ENCODE measurements at regions not wholly inside any gene's neighbourhood (a gene's known extent, or its start where the extent isn't known, plus 50 kb on each side); places are given as distances from the start of the nearest gene placed in this dataset.

GRCh38 chr1:83075107-83075506 lies 923.8 kb downstream of the TTLL7 start:
- 0 out of 22 replicates have a peak overlapping the region, but pooled peaks of 2 of the 11 experiments have one; percentile 2 to 5 for H3K4me2 ChIP-seq
- no peaks in the 10 kb centered on the region for H4K20me1 ChIP-seq
- H3K4me1 ChIP-seq = no peaks in the 10 kb centered on the region; a peak in 1 of 20 replicates
- no peaks in the 10 kb centered on the region for H3K36me3 ChIP-seq
- no peak for TF ChIP-seq Cebpa-rat (IDR thresholded peaks at IDR 0.05)
- no peaks in the 10 kb centered on the region for H3K27me3 ChIP-seq
- no peak overlapping the region for H3K9ac ChIP-seq
- no peaks in the 10 kb centered on the region for H3K9me3 ChIP-seq (replicated peaks in 1 of 11)
- H3K27ac ChIP-seq = no peak overlapping the region
- no peak overlapping the region for H3K4me3 ChIP-seq

- Histone ChIP-seq H3K36me3 (no peaks in the 10 kb centered on the region), H4K20me1 (no peaks in the 10 kb centered on the region), H3K4me1 (no peaks in the 10 kb centered on the region), H3K4me2 (no peak overlapping the region), H3K9ac (no peak overlapping the region), H3K9me3 (replicated peaks in 1 of 11) (no peaks in the 10 kb centered on the region), H3K27me3 (no peaks in the 10 kb centered on the region), H3K27ac (no peak overlapping the region), H3K4me3 (no peak overlapping the region)
- TF ChIP-seq Cebpa-rat (IDR thresholded peaks at IDR 0.05) = no peak
Observed at GRCh38 chr1:83067954-83068353, 931.0 kb downstream of the TTLL7 start.

DNA sequence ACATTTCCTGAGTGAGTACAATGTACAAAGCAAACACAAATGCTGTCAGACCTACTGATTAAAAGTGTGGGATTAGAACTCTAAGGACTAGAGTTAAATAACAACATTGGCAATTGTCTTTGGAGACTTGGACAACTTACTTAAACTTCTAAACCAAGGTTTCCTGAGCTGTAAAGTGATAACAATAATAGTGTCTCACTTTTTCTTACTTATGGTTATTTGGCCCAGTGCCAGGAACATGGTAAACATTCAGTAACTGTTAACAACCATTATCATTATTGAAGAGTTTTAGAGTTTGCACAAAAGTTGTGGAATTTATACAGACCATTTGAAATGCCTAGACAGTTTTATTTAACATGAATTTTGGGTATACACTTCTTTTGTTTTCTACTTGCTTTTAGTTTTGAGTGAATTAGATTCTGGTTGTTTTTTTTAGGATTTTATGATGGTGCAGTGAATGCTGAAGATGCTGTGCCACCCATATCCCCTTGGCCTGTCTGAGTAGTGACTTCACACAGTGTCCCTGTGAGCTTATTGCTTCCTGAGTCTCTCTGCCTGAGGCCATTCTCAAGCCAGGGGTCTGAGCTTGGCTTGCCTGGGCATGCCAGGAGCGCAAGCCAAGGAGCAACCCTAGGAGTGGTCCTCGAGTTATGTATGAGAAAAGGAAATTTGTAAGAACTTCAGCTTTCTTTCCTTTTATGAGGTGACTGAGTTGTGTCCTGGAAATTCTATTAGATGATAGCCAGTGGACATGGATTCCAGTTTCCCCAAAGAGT lies 932.8 kb downstream of the TTLL7 start:
- no peak overlapping the region for H3K9ac ChIP-seq
- H4K20me1 ChIP-seq = no peaks in the 10 kb centered on the region
- no peaks in the 10 kb centered on the region for H3K36me3 ChIP-seq
- H3K9me3 ChIP-seq (replicated peaks in 1 of 11) = no peaks in the 10 kb centered on the region
- no peaks in the 10 kb centered on the region for H3K27me3 ChIP-seq
- no peaks in the 10 kb centered on the region for H3K4me1 ChIP-seq
- H3K4me3 ChIP-seq = no peak overlapping the region
- no peak overlapping the region for H3K27ac ChIP-seq
- no peak overlapping the region for H3K4me2 ChIP-seq
- TF ChIP-seq Cebpa-rat (IDR thresholded peaks at IDR 0.05) = no peak

GRCh38 chr1:83064589-83065242 lies 934.2 kb downstream of the TTLL7 start:
- Histone ChIP-seq H3K27ac (no peak overlapping the region), H4K20me1 (no peaks in the 10 kb centered on the region), H3K4me2 (no peak overlapping the region), H3K4me1 (no peaks in the 10 kb centered on the region), H3K27me3 (no peaks in the 10 kb centered on the region), H3K9me3 (replicated peaks in 1 of 11) (no peaks in the 10 kb centered on the region), H3K36me3 (no peaks in the 10 kb centered on the region), H3K4me3 (no peak overlapping the region), H3K9ac (no peak overlapping the region)
- no peak for TF ChIP-seq Cebpa-rat (IDR thresholded peaks at IDR 0.05)

- Histone ChIP-seq H3K9me3 (replicated peaks in 1 of 11) (no peaks in the 10 kb centered on the region), H3K36me3 (no peaks in the 10 kb centered on the region), H3K9ac (no peak overlapping the region), H3K27ac (no peak overlapping the region), H3K27me3 (no peaks in the 10 kb centered on the region), H4K20me1 (no peaks in the 10 kb centered on the region), H3K4me3 (no peak overlapping the region), H3K4me2 (no peak overlapping the region), H3K4me1 (no peaks in the 10 kb centered on the region)
- TF ChIP-seq Cebpa-rat (IDR thresholded peaks at IDR 0.05) = no peak
Observed at GRCh38 chr1:83060651-83061390, 938.1 kb downstream of the TTLL7 start.

GRCh38 chr1:83060221-83060620 lies 938.7 kb downstream of the TTLL7 start:
- no peak overlapping the region for H3K27ac ChIP-seq
- H3K36me3 ChIP-seq = no peaks in the 10 kb centered on the region
- no peaks in the 10 kb centered on the region for H4K20me1 ChIP-seq
- TF ChIP-seq Cebpa-rat (IDR thresholded peaks at IDR 0.05) = no peak
- no peak overlapping the region for H3K9ac ChIP-seq
- no peak overlapping the region for H3K4me3 ChIP-seq
- H3K4me2 ChIP-seq = no peak overlapping the region
- no peaks in the 10 kb centered on the region for H3K27me3 ChIP-seq
- H3K4me1 ChIP-seq = no peaks in the 10 kb centered on the region
- H3K9me3 ChIP-seq (replicated peaks in 1 of 11) = no peaks in the 10 kb centered on the region

- no peak for TF ChIP-seq Cebpa-rat (IDR thresholded peaks at IDR 0.05)
- Histone ChIP-seq H3K4me1 (no peaks in the 10 kb centered on the region), H3K4me3 (no peak overlapping the region), H4K20me1 (no peaks in the 10 kb centered on the region), H3K9me3 (replicated peaks in 1 of 11) (no peaks in the 10 kb centered on the region), H3K4me2 (no peak overlapping the region), H3K9ac (no peak overlapping the region), H3K36me3 (no peaks in the 10 kb centered on the region), H3K27me3 (no peaks in the 10 kb centered on the region), H3K27ac (no peak overlapping the region)
Observed at GRCh38 chr1:83058327-83058726, 940.6 kb downstream of the TTLL7 start.

DNA sequence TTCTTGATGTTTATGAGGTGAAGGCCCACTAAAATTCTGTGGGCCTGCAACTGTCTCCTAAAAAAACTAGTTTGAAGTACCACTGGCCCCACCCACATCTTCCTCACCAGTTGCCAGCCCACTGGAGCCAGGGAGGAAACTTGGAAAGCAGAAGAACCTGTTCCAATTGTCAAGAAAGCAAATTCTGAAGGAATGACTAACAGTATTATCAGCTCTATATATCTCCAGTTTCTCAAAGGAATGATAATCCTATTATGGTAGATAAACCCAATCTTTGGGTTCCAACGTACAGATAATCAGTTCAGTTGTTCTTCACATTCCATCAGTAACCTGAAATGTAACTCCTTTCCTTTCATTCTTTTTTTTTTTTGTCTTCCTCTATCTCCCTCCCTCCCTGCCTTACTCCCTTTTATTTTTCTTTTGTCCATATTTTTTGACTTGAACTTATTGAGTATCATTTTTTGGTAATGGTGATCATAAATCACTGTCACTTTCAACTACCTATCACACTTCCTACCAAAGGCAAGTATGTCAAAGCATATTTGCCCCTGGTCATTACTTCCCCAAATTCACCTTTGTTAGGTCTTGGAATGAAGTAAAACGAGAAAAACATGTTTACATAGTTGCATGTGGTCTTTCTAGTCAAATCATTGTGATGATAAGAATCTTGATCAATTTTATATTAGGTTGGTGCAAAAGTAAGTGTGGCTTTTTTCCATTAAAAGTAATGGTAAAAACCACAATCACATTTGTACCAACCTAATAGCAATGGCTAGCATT lies 943.4 kb downstream of the TTLL7 start:
- H3K27ac ChIP-seq = no peak overlapping the region
- no peaks in the 10 kb centered on the region for H3K27me3 ChIP-seq
- no peak for TF ChIP-seq Cebpa-rat (IDR thresholded peaks at IDR 0.05)
- H3K9ac ChIP-seq = no peak overlapping the region
- no peaks in the 10 kb centered on the region for H3K36me3 ChIP-seq
- H3K4me3 ChIP-seq = no peak overlapping the region
- no peak overlapping the region for H3K4me2 ChIP-seq
- H3K4me1 ChIP-seq = no peaks in the 10 kb centered on the region
- H4K20me1 ChIP-seq = no peaks in the 10 kb centered on the region
- H3K9me3 ChIP-seq (replicated peaks in 1 of 11) = peaks cover 7 to 16% (median 14%) of the 10 kb centered on the region in 11 experiments; a peak in 20 of 22 replicates

GRCh38 chr1:83053446-83053845 lies 945.5 kb downstream of the TTLL7 start:
- Histone ChIP-seq H3K4me1 (no peaks in the 10 kb centered on the region), H3K27ac (no peak overlapping the region), H4K20me1 (no peaks in the 10 kb centered on the region), H3K4me2 (no peak overlapping the region), H3K9ac (no peak overlapping the region), H3K4me3 (no peak overlapping the region), H3K36me3 (no peaks in the 10 kb centered on the region), H3K9me3 (replicated peaks in 1 of 11) (peaks cover 11 to 25% (median 21%) of the 10 kb centered on the region in 11 experiments; a peak in 20 of 22 replicates), H3K27me3 (no peaks in the 10 kb centered on the region)
- no peak for TF ChIP-seq Cebpa-rat (IDR thresholded peaks at IDR 0.05)
